ENCODE measurements at regions not wholly inside any gene's neighbourhood (a gene's known extent, or its start where the extent isn't known, plus 50 kb on each side); places are given as distances from the start of the nearest gene placed in this dataset.

- Mint-ChIP-seq H3K4me3 (no peak overlapping the region), H3K9me3 (peaks cover 0 to 10% of the 10 kb centered on the region in 2 experiments; a peak in 2 of 5 replicates), H3K27ac (peak overlapping the region; percentile 41 to 87 (median 78); a peak in 6 of 7 replicates), H3K4me1 (peaks cover 44 to 46% of the 10 kb centered on the region in 2 experiments), H3K36me3 (ENCODE audit: insufficient read depth in 1 of 3, low read depth in 3 of 3) (peaks cover 2 to 8% (median 7%) of the 10 kb centered on the region in 3 experiments; a peak in 4 of 7 replicates), H3K27me3 (ENCODE audit: low read depth) (no peaks in the 10 kb centered on the region)
- Histone ChIP-seq H4K5ac (ENCODE audit: insufficient read length, low read depth, low read length) (no peak overlapping the region), H3K4me2 (ENCODE audit: insufficient read depth, insufficient read length, low read length) (no peak overlapping the region), H2BK5ac (ENCODE audit: insufficient read length, low read length) (no peak overlapping the region), H3K9ac (ENCODE audit: extremely low read depth, insufficient read length, low read length) (no peak overlapping the region), H3T11ph (ENCODE audit: low read length) (no peak overlapping the region), H3K23ac (ENCODE audit: insufficient read length, low read depth, low read length) (no peak overlapping the region), H3K4ac (ENCODE audit: low read depth, low read length) (no peak overlapping the region), H2AFZ (ENCODE audit: low read length) (no peak overlapping the region), H3K14ac (ENCODE audit: insufficient read depth, low read length) (no peak overlapping the region), H3K23me2 (ENCODE audit: insufficient read length, low read depth, low read length, poor library complexity, severe bottlenecking) (no peaks in the 10 kb centered on the region), H2BK120ac (ENCODE audit: low read depth, low read length, poor library complexity, severe bottlenecking) (no peak overlapping the region), H3K9me3 (ENCODE audit: control insufficient read depth, low read depth, low read length) (no peaks in the 10 kb centered on the region), H3K27ac (ENCODE audit: insufficient read length, low read depth, low read length) (no peak overlapping the region), H2BK12ac (ENCODE audit: insufficient read length, low read depth, low read length) (no peak overlapping the region), H4K91ac (ENCODE audit: insufficient read length, low read depth, low read length) (no peak overlapping the region), H4K8ac (replicated peaks; ENCODE audit: insufficient read length, low read depth, low read length) (no peak overlapping the region), H2AK5ac (ENCODE audit: insufficient read length, low read length) (no peak overlapping the region), H2BK15ac (ENCODE audit: low read depth, low read length) (no peak overlapping the region), H3K4me1 (ENCODE audit: insufficient read depth, low read length) (peaks cover 24% of the 10 kb centered on the region; the same call in 1 of the 2 replicates), H3K79me2 (ENCODE audit: insufficient read depth, low read length) (no peaks in the 10 kb centered on the region; the same call in 1 of the 2 replicates), H2BK20ac (ENCODE audit: low read depth, low read length, poor library complexity, severe bottlenecking) (peak overlapping the region; percentile 76), H3K27me3 (ENCODE audit: insufficient read depth, low read length) (no peaks in the 10 kb centered on the region), H4K20me1 (ENCODE audit: control insufficient read depth, insufficient read depth, insufficient read length) (no peaks in the 10 kb centered on the region), H3K56ac (ENCODE audit: insufficient read length, low read depth, low read length) (no peak overlapping the region), H3K18ac (ENCODE audit: insufficient read length, low read depth, low read length) (no peak overlapping the region), H3K79me1 (ENCODE audit: insufficient read depth, low read depth, low read length, poor library complexity, severe bottlenecking) (peaks cover 2% of the 10 kb centered on the region)
- no peak for DNase-seq
- no peak for TF ChIP-seq CTCF (conservative IDR thresholded peaks at IDR 0.05)
- no CpG with 5 or more reads among the region's 10 CpGs for WGBS (ENCODE audit: extremely low coverage, insufficient read length, low lambda C conversion rate)
These were observed 280.3 kb upstream of the JARID2 start for GRCh38 chr6:14965424-14966075.
